ENCODE measurements at regions not wholly inside any gene's neighbourhood (a gene's known extent, or its start where the extent isn't known, plus 50 kb on each side); places are given as distances from the start of the nearest gene placed in this dataset.

- TF ChIP-seq POLR2AphosphoS5 (IDR thresholded peaks at IDR 0.05; ENCODE audit: low read depth) (no peak), CTCF (IDR thresholded peaks at IDR 0.05; ENCODE audit: insufficient read depth, low read length) (no peak), GABPA (IDR thresholded peaks at IDR 0.05; ENCODE audit: low read depth) (no peak), REST (IDR thresholded peaks at IDR 0.05; ENCODE audit: insufficient replicate concordance, low read depth) (no peak), SPI1 (IDR thresholded peaks at IDR 0.05; ENCODE audit: borderline replicate concordance, low read depth) (no peak)
Observed at GRCh38 chr2:126799301-126799700, 99.4 kb upstream of the TEX51 start.
